ENCODE measurements at regions not wholly inside any gene's neighbourhood (a gene's known extent, or its start where the extent isn't known, plus 50 kb on each side); places are given as distances from the start of the nearest gene placed in this dataset.

DNA sequence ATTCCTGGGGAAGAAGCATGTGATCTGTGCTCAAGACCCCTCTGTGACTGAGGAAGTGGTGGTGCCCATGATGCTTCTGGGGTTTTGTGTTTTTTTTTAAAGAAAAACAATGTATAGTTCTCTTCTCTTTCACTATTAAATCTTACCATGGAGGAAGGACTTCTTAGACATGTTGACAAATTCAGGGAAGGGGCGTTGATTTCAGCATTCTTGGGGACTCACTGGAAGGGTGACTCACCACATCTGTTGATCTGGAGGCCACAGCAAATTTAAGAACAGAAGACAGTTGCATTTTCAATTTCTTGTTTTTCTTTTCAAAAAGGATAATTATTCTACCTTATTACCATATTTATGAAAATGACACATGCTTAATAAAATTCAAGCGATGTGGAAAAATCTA lies 152.9 kb upstream of the RTL1 start:
- TF ChIP-seq, protein P1, sequence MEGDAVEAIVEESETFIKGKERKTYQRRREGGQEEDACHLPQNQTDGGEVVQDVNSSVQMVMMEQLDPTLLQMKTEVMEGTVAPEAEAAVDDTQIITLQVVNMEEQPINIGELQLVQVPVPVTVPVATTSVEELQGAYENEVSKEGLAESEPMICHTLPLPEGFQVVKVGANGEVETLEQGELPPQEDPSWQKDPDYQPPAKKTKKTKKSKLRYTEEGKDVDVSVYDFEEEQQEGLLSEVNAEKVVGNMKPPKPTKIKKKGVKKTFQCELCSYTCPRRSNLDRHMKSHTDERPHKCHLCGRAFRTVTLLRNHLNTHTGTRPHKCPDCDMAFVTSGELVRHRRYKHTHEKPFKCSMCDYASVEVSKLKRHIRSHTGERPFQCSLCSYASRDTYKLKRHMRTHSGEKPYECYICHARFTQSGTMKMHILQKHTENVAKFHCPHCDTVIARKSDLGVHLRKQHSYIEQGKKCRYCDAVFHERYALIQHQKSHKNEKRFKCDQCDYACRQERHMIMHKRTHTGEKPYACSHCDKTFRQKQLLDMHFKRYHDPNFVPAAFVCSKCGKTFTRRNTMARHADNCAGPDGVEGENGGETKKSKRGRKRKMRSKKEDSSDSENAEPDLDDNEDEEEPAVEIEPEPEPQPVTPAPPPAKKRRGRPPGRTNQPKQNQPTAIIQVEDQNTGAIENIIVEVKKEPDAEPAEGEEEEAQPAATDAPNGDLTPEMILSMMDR (IDR thresholded peaks at IDR 0.05; ENCODE audit: insufficient read depth, low read depth, low read length, missing control alignments) = no peak
- H3K4me3 ChIP-seq (ENCODE audit: low read length) = no peak overlapping the region
- no peak for DNase-seq (ENCODE audit: low read depth)

DNA sequence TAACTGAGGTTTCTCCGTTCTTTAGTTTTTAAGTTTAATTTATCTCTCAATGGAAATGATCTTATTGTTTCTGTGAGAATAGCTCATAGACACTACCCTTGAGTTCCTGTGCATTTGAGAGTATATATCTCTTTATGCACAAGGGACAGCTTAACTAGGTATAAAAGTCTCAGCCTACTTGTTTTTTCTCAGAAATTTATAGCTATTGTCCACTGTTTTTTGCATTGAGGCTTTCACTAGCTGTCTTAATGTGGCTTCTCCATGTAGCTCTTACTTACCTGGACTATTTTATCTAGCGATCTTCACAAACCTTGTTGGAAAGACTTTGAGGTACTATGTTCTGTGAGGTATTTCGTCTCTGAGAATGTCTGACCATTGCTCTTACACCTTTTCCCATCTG lies 153.9 kb upstream of the RTL1 start:
- TF ChIP-seq, protein P1 (IDR thresholded peaks at IDR 0.05; ENCODE audit: insufficient read depth, low read depth, low read length, missing control alignments) = no peak
- no peak overlapping the region for H3K4me3 ChIP-seq (ENCODE audit: low read length)
- DNase-seq (ENCODE audit: low read depth) = no peak

DNA sequence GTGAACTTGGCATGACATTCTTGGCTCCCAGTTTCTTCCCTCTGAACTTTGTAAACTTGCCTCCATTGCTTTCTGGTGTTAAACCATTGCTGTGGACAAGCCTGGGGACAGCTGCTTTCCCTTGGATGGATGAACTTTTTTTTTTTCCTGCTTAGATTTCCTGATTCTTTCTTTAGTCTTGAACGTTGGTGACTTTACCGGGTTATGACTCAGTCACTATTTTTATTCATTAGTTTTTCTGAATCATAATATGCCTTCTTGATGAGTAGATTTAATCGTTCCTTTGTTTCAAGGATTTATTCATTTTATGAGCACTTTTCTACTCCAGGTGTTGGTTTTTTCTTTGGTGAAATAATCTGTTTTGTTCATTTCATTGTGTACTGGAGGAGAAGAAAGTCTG lies 155.0 kb upstream of the RTL1 start:
- TF ChIP-seq, protein P1 (IDR thresholded peaks at IDR 0.05; ENCODE audit: insufficient read depth, low read depth, low read length, missing control alignments) = no peak
- no peak overlapping the region for H3K4me3 ChIP-seq (ENCODE audit: low read length)
- DNase-seq (ENCODE audit: low read depth) = peak; percentile 34

DNA sequence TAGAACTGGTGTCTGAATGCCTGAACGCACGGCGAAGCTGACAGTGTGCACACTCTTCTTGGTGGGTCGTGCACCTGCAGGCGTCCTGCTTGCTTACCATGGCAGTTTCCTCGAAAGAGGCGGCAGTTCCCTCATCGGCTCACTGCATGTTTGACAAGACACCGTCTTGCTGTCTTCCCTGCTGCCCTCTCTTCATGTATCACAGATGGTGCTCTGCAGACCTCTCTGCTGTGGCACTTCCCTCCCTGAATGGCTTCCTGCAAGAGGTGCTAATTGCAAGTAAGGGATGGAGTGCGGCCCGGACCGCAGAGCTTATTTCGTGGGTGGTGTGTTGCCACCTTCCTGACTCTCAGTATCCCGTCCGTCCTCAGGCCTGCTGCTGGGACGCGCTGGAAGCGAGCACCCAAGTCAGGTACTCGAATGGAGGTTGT lies 156.7 kb upstream of the RTL1 start:
- TF ChIP-seq, protein P1 (IDR thresholded peaks at IDR 0.05; ENCODE audit: insufficient read depth, low read depth, low read length, missing control alignments) = no peak
- no peak overlapping the region for H3K4me3 ChIP-seq (ENCODE audit: low read length)
- no peak for DNase-seq (ENCODE audit: low read depth)

DNA sequence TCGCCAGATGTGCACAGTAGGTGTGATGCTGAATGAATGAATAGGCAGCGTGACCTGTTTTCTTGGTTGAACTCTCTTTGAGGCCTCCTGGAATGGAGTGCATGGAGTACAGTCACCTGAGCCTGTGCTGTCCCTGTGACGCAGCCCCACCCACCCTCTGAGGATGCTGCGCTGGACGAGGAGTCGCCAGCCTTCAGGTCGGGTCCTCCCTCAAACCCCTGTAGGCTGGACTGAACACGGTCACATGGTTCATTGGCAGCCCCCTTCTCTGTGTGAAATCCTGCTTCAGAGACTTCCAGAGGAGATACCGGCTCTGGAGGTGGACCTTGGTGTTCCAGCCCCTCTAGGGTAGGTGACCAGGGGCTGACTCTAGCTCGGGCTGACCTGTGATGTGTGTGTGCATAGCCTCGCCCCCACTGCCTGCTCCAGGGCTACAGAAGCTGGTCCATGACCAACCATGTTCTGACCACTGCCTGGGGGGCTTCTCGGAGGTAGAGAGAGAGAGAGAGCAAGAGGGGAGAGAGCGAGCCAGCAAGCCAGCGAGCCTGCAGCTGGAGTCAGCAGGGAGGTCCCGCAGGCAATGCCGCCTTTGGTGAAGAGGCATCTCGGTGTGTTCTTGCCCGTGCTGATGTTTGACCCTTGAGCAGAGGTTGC lies 158.0 kb upstream of the RTL1 start:
- TF ChIP-seq, protein P1 (IDR thresholded peaks at IDR 0.05; ENCODE audit: insufficient read depth, low read depth, low read length, missing control alignments) = no peak
- DNase-seq (ENCODE audit: low read depth) = no peak
- H3K4me3 ChIP-seq (ENCODE audit: low read length) = no peak overlapping the region

DNA sequence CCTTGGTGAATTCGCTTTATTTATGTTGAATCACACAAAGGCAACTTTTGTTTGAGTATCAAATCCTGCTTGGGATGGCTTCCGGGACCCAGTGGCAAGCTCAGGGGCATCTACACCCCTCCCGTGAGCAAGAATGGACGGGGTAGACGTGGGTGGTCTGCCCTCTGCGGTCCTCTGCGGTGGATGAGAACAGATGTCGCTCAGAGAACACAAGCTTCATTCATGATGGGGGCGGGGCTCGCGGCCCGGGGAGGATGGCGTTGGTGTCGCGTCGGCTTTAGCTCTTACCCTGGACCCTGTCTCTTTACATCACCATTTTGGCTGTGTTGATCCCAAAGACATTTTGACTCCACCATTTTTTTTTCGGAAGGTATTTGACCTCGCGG lies 158.5 kb upstream of the RTL1 start:
- no peak for DNase-seq (ENCODE audit: low read depth)
- no peak overlapping the region for H3K4me3 ChIP-seq (ENCODE audit: low read length)
- TF ChIP-seq, protein P1 (IDR thresholded peaks at IDR 0.05; ENCODE audit: insufficient read depth, low read depth, low read length, missing control alignments) = no peak

DNA sequence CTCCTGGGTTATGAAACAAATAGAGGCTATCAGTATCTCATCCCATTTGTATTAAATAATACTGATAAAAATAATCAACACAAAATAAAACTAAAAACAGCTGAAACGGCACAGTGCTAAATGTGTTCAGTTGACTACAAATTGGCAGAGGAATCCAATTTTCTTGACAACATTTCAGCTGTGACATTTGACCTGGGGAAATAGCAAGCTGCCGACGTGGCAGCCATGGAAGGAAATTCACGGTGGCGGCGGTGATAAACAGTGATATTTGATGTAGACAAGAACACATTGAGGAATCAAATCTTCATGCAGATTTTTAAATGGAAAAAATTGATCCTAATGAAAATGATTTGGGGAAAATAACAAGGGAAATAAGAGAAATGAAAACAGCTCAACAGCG lies 159.1 kb upstream of the RTL1 start:
- no peak for DNase-seq (ENCODE audit: low read depth)
- TF ChIP-seq, protein P1 (IDR thresholded peaks at IDR 0.05; ENCODE audit: insufficient read depth, low read depth, low read length, missing control alignments) = no peak
- no peak overlapping the region for H3K4me3 ChIP-seq (ENCODE audit: low read length)

Measured in epithelial cell of esophagus (primary cell).